Uterus (tissue), 2 donors: ENCODE measurements at regions not wholly inside any gene's neighbourhood (a gene's known extent, or its start where the extent isn't known, plus 50 kb on each side); places are given as distances from the start of the nearest gene placed in this dataset.

Source experiments
- POLR2A ChIP-seq, 2 donors: fragments of 450-650 bp; IDR thresholded peaks; one replicate each; pipeline ENCODE4 v1.6.1; 2016; ENCODE audit warnings: antibody characterized with exemption in 2 of 2, mild to moderate bottlenecking in 1 of 2, moderate library complexity in 1 of 2
- TF ChIP-seq, protein P1 (sequence below), 4 experiments: fragments of 200-600 bp in 2 of 4; fragments of 450-650 bp in 2 of 4; sonication (generic) in 2 of 4; IDR thresholded peaks; one replicate each; pipeline ENCODE4 v1.5.1; 2016 to 2019; ENCODE audit warnings: antibody characterized with exemption in 4 of 4, mild to moderate bottlenecking in 2 of 4, moderate library complexity in 1 of 4

DNA sequence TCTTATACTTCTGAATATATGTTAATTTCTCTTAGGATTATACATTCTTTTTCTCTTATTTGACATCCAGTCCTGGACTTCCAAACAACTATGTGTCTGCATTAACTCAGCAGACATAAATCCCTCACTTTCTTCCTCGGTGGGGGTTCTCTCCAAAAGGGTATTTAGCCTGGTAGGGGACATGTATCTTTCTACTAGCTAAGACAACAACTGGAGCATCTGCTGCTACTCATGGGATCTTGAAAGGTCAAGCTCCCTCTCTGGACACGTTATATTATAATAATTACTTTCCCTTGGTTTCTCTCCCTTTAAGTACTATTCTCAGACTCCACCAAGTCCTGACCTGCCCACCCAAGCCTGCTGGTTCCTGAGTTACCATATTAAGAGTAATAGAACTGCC, 983.7 kb upstream of the FLRT2 start:
- TF ChIP-seq, protein P1, sequence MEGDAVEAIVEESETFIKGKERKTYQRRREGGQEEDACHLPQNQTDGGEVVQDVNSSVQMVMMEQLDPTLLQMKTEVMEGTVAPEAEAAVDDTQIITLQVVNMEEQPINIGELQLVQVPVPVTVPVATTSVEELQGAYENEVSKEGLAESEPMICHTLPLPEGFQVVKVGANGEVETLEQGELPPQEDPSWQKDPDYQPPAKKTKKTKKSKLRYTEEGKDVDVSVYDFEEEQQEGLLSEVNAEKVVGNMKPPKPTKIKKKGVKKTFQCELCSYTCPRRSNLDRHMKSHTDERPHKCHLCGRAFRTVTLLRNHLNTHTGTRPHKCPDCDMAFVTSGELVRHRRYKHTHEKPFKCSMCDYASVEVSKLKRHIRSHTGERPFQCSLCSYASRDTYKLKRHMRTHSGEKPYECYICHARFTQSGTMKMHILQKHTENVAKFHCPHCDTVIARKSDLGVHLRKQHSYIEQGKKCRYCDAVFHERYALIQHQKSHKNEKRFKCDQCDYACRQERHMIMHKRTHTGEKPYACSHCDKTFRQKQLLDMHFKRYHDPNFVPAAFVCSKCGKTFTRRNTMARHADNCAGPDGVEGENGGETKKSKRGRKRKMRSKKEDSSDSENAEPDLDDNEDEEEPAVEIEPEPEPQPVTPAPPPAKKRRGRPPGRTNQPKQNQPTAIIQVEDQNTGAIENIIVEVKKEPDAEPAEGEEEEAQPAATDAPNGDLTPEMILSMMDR (IDR thresholded peaks at IDR 0.05), result no peak
- no peak for TF ChIP-seq POLR2A (IDR thresholded peaks at IDR 0.05)
